GM10266 (cell line): ENCODE measurements at regions not wholly inside any gene's neighbourhood (a gene's known extent, or its start where the extent isn't known, plus 50 kb on each side); places are given as distances from the start of the nearest gene placed in this dataset.

Source experiments
- DNase-seq: peaks from one replicate; pipeline ENCODE4 v3.0.0; 2012; ENCODE audit errors: extremely low spot score
- CTCF ChIP-seq: IDR thresholded peaks from 2 replicates; pipeline ENCODE4 v1.5.1; 2012; ENCODE audit warnings: mild to moderate bottlenecking, low read depth; ENCODE audit not compliant: control insufficient read depth, insufficient read depth; ENCODE audit errors: missing control alignments

GRCh38 chr2:180761224-180761623, 219.2 kb upstream of the UBE2E3 start:
- no peak for TF ChIP-seq CTCF
- DNase-seq: no peak

- DNase-seq: no peak
- TF ChIP-seq CTCF: no peak
These were observed 220.8 kb upstream of the UBE2E3 start for GRCh38 chr2:180759631-180760030.

GRCh38 chr2:180753809-180754761, 226.3 kb upstream of the UBE2E3 start:
- no peak for DNase-seq
- no peak for TF ChIP-seq CTCF

- TF ChIP-seq CTCF: no peak
- DNase-seq: no peak
These were observed 229.0 kb upstream of the UBE2E3 start for GRCh38 chr2:180751306-180751920.

- no peak for DNase-seq
- no peak for TF ChIP-seq CTCF
These were observed 232.7 kb upstream of the UBE2E3 start for GRCh38 chr2:180747728-180748127.

- DNase-seq: no peak
- no peak for TF ChIP-seq CTCF
These were observed 237.0 kb upstream of the UBE2E3 start for GRCh38 chr2:180743401-180743800.

GRCh38 chr2:180742801-180743200, 237.6 kb upstream of the UBE2E3 start:
- DNase-seq: no peak
- no peak for TF ChIP-seq CTCF
